ENCODE measurements at regions not wholly inside any gene's neighbourhood (a gene's known extent, or its start where the extent isn't known, plus 50 kb on each side); places are given as distances from the start of the nearest gene placed in this dataset.

- no peaks in the 10 kb centered on the region for H3K4me1 ChIP-seq (ENCODE audit: control insufficient read depth, extremely low read depth, insufficient read depth, low read length)
- H3K9me3 ChIP-seq (replicated peaks; ENCODE audit: control insufficient read depth, insufficient read depth, low read length): no peaks in the 10 kb centered on the region
- H3K9me1 ChIP-seq (replicated peaks; ENCODE audit: control insufficient read depth, extremely low read depth, insufficient read depth, low read length): no peaks in the 10 kb centered on the region
- DNase-seq (ENCODE audit: low read depth, low spot score) (no peak), FAIRE-seq (no peak)
- H2AFZ ChIP-seq (ENCODE audit: low read depth, low read length): no peak overlapping the region
- no peak overlapping the region for H3K4me3 ChIP-seq (replicated peaks in 1 of 3; ENCODE audit: insufficient read depth in 1 of 3, low read depth in 1 of 3, low read length in 3 of 3)
- H3K36me3 ChIP-seq (ENCODE audit: control insufficient read depth in 2 of 2, extremely low read depth in 1 of 2, insufficient read depth in 2 of 2, low read length in 2 of 2): no peaks in the 10 kb centered on the region
- intact Hi-C loops (cut with micrococcal nuclease): no loop called here
- H3K79me2 ChIP-seq (ENCODE audit: control insufficient read depth, insufficient read depth, low read length): no peaks in the 10 kb centered on the region
- H3K4me2 ChIP-seq (ENCODE audit: insufficient read depth, low read length): no peak overlapping the region
- H3K27ac ChIP-seq (ENCODE audit: insufficient read depth, low read depth, low read length): no peak overlapping the region
- dilution Hi-C loops (cut with MboI; ENCODE audit: extremely low pct_ligation_motif_present, low sequenced_read_pairs): no loop called here
- ChIA-PET CTCF (no interaction called here), POLR2A (interaction anchor here (0.6 kb wide), 1 partner anchor 469 kb away, joined by 3 read pairs; no protein-coding TSS in a partner anchor)
- no peaks in the 10 kb centered on the region for H3K27me3 ChIP-seq (ENCODE audit: control insufficient read depth in 2 of 2, insufficient read depth in 2 of 2, low read length in 2 of 2)
- H3K9ac ChIP-seq (replicated peaks; ENCODE audit: extremely low read depth, insufficient read depth, low read length): no peak overlapping the region
- TF ChIP-seq CTCF (IDR thresholded peaks at IDR 0.05; ENCODE audit: extremely low read depth in 1 of 2, insufficient read depth in 1 of 2, low read depth in 1 of 2, low read length in 2 of 2) (no peak), GATA2 (IDR thresholded peaks at IDR 0.05; ENCODE audit: insufficient read depth, insufficient read length, low read depth, low read length) (no peak), FOS (IDR thresholded peaks at IDR 0.05; ENCODE audit: borderline replicate concordance, insufficient read depth, low read length) (no peak), POLR2A (IDR thresholded peaks at IDR 0.05; ENCODE audit: low read depth, low read length) (no peak), EZH2 (IDR thresholded peaks at IDR 0.05; ENCODE audit: borderline replicate concordance, low read depth, low read length, severe bottlenecking) (no peak), JUN (IDR thresholded peaks at IDR 0.05; ENCODE audit: borderline replicate concordance, insufficient read depth, insufficient read length, low read depth) (no peak), MYC (IDR thresholded peaks at IDR 0.05; ENCODE audit: low read depth, low read length) (no peak), POLR2AphosphoS5 (IDR thresholded peaks at IDR 0.05; ENCODE audit: insufficient read depth, low read depth, low read length) (no peak), MAX (IDR thresholded peaks at IDR 0.05; ENCODE audit: insufficient read depth, insufficient read length) (no peak)
- BruUV-seq (replicated peaks): no TSS peak
- no peaks in the 10 kb centered on the region for H4K20me1 ChIP-seq (replicated peaks; ENCODE audit: control insufficient read depth, extremely low read depth, insufficient read depth, low read length)
Observed at GRCh38 chr2:18842836-18843235, 253.5 kb upstream of the NT5C1B start.

Data from endothelial cell of umbilical vein (primary cell).